MM.1S (cell line): ENCODE measurements at regions not wholly inside any gene's neighbourhood (a gene's known extent, or its start where the extent isn't known, plus 50 kb on each side); places are given as distances from the start of the nearest gene placed in this dataset.

ENCODE experiments used
- DNase-seq: peaks from one replicate; pipeline ENCODE4 v3.0.0-alpha.2; 2015
- H2AFZ ChIP-seq: fragments of 300-600 bp; sonication (generic); 2 replicates; pipeline ENCODE4 v1.6.0; 2016; ENCODE audit warnings: antibody characterized with exemption, low read length
- H3F3A ChIP-seq: fragments of 300-600 bp; sonication (generic); 2 replicates; pipeline ENCODE4 v1.6.1; 2016; ENCODE audit warnings: mild to moderate bottlenecking, antibody characterized with exemption, low read length, moderate library complexity, mixed read lengths; ENCODE audit not compliant: insufficient read depth
- H3K27ac ChIP-seq: fragments of 300-600 bp; sonication (generic); 2 replicates; pipeline ENCODE4 v1.5.1; 2016; ENCODE audit warnings: mild to moderate bottlenecking, low read length
- H3K27me3 ChIP-seq: fragments of 300-600 bp; sonication (generic); replicated peaks from 2 replicates; pipeline ENCODE4 v1.6.0; 2016; ENCODE audit warnings: low read length; ENCODE audit not compliant: insufficient read depth
- H3K36me3 ChIP-seq: fragments of 300-600 bp; sonication (generic); replicated peaks from 2 replicates; pipeline ENCODE4 v1.6.1; 2016; ENCODE audit warnings: mild to moderate bottlenecking, low read length, mixed read lengths; ENCODE audit not compliant: insufficient read depth
- H3K4me1 ChIP-seq: fragments of 300-600 bp; sonication (generic); 2 replicates; pipeline ENCODE4 v1.6.1; 2016; ENCODE audit warnings: low read length, mixed read lengths
- H3K4me2 ChIP-seq: fragments of 300-600 bp; sonication (generic); 2 replicates; pipeline ENCODE4 v1.6.0; 2016; ENCODE audit warnings: low read depth, low read length
- H3K4me3 ChIP-seq: fragments of 300-600 bp; sonication (generic); 2 replicates; pipeline ENCODE4 v1.5.1; 2016; ENCODE audit warnings: low read length, mixed read lengths
- H3K79me2 ChIP-seq: fragments of 300-600 bp; sonication (generic); 2 replicates; pipeline ENCODE4 v1.6.1; 2016; ENCODE audit warnings: mixed run types, low read length, mixed read lengths
- H3K9ac ChIP-seq: fragments of 300-600 bp; sonication (generic); 2 replicates; pipeline ENCODE4 v1.6.1; 2016; ENCODE audit warnings: low read length, mixed read lengths
- H3K9me2 ChIP-seq: fragments of 300-600 bp; sonication (generic); replicated peaks from 2 replicates; pipeline ENCODE4 v1.6.1; 2016; ENCODE audit warnings: mild to moderate bottlenecking, low read length, mixed read lengths; ENCODE audit not compliant: insufficient read depth
- H3K9me3 ChIP-seq: fragments of 300-600 bp; sonication (generic); replicated peaks from 2 replicates; pipeline ENCODE4 v1.6.1; 2016; ENCODE audit warnings: mild to moderate bottlenecking, low read length, mixed read lengths; ENCODE audit not compliant: insufficient read depth
- H4K20me1 ChIP-seq: fragments of 300-600 bp; sonication (generic); 2 replicates; pipeline ENCODE4 v1.6.1; 2016; ENCODE audit warnings: mild to moderate bottlenecking, low read length, moderate library complexity, mixed read lengths; ENCODE audit not compliant: insufficient read depth
- EZH2 ChIP-seq: fragments of 300-600 bp; sonication (generic); optimal IDR thresholded peaks from 2 replicates; pipeline ENCODE3; 2017; ENCODE audit warnings: low read depth, mild to moderate bottlenecking, antibody characterized with exemption, low read length, mixed read lengths
- EZH2phosphoT487 ChIP-seq: fragments of 300-600 bp; sonication (generic); IDR thresholded peaks from 2 replicates; pipeline ENCODE4 v1.6.1; 2018; ENCODE audit warnings: antibody characterized with exemption, low read length
- TF ChIP-seq, protein P1 (sequence below): fragments of 300-600 bp; sonication (generic); IDR thresholded peaks from 2 replicates; pipeline ENCODE4 v1.5.1; 2016; ENCODE audit warnings: antibody characterized with exemption, low read length, mixed read lengths

GRCh38 chr2:242038166-242038927, 168.8 kb downstream of the RTP5 start:
- H3K9ac ChIP-seq: no peak overlapping the region
- H3K4me1 ChIP-seq: no peaks in the 10 kb centered on the region
- no peak for DNase-seq
- H3K27me3 ChIP-seq: peaks cover 33% of the 10 kb centered on the region
- H3K4me3 ChIP-seq: no peak overlapping the region
- no peak overlapping the region for H3K27ac ChIP-seq
- H3K9me2 ChIP-seq: no peaks in the 10 kb centered on the region
- H3K36me3 ChIP-seq: no peaks in the 10 kb centered on the region
- H3F3A ChIP-seq: no peaks in the 10 kb centered on the region
- no peak overlapping the region for H2AFZ ChIP-seq
- H3K79me2 ChIP-seq: no peaks in the 10 kb centered on the region
- H3K9me3 ChIP-seq: no peaks in the 10 kb centered on the region
- H4K20me1 ChIP-seq: no peaks in the 10 kb centered on the region
- H3K4me2 ChIP-seq: no peak overlapping the region
- TF ChIP-seq, protein P1, sequence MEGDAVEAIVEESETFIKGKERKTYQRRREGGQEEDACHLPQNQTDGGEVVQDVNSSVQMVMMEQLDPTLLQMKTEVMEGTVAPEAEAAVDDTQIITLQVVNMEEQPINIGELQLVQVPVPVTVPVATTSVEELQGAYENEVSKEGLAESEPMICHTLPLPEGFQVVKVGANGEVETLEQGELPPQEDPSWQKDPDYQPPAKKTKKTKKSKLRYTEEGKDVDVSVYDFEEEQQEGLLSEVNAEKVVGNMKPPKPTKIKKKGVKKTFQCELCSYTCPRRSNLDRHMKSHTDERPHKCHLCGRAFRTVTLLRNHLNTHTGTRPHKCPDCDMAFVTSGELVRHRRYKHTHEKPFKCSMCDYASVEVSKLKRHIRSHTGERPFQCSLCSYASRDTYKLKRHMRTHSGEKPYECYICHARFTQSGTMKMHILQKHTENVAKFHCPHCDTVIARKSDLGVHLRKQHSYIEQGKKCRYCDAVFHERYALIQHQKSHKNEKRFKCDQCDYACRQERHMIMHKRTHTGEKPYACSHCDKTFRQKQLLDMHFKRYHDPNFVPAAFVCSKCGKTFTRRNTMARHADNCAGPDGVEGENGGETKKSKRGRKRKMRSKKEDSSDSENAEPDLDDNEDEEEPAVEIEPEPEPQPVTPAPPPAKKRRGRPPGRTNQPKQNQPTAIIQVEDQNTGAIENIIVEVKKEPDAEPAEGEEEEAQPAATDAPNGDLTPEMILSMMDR: no peak
- TF ChIP-seq EZH2phosphoT487: no peak
- no peak for TF ChIP-seq EZH2

GRCh38 chr2:242038928-242039341, 169.4 kb downstream of the RTP5 start:
- no peaks in the 10 kb centered on the region for H3K9me3 ChIP-seq
- no peak for DNase-seq
- TF ChIP-seq, protein P1: no peak
- TF ChIP-seq EZH2 (no peak), EZH2phosphoT487 (no peak)
- no peaks in the 10 kb centered on the region for H3K79me2 ChIP-seq
- H3F3A ChIP-seq: no peaks in the 10 kb centered on the region
- no peak overlapping the region for H3K9ac ChIP-seq
- no peak overlapping the region for H3K4me3 ChIP-seq
- H2AFZ ChIP-seq: no peak overlapping the region
- H3K36me3 ChIP-seq: no peaks in the 10 kb centered on the region
- H3K27ac ChIP-seq: no peak overlapping the region
- no peaks in the 10 kb centered on the region for H3K9me2 ChIP-seq
- peaks cover 32% of the 10 kb centered on the region for H3K27me3 ChIP-seq
- no peaks in the 10 kb centered on the region for H4K20me1 ChIP-seq
- no peaks in the 10 kb centered on the region for H3K4me1 ChIP-seq
- no peak overlapping the region for H3K4me2 ChIP-seq

GRCh38 chr2:242040303-242040655, 170.8 kb downstream of the RTP5 start:
- H3K9me3 ChIP-seq: no peaks in the 10 kb centered on the region
- no peak overlapping the region for H3K4me3 ChIP-seq
- TF ChIP-seq, protein P1: no peak
- TF ChIP-seq EZH2phosphoT487: no peak
- TF ChIP-seq EZH2: no peak
- peaks cover 28% of the 10 kb centered on the region for H3K27me3 ChIP-seq
- no peaks in the 10 kb centered on the region for H3K79me2 ChIP-seq
- no peaks in the 10 kb centered on the region for H4K20me1 ChIP-seq
- no peak overlapping the region for H3K9ac ChIP-seq
- no peak overlapping the region for H3K27ac ChIP-seq
- no peaks in the 10 kb centered on the region for H3K9me2 ChIP-seq
- H3K4me2 ChIP-seq: no peak overlapping the region
- H3K4me1 ChIP-seq: no peaks in the 10 kb centered on the region
- H2AFZ ChIP-seq: no peak overlapping the region
- no peaks in the 10 kb centered on the region for H3F3A ChIP-seq
- no peak for DNase-seq
- no peaks in the 10 kb centered on the region for H3K36me3 ChIP-seq
